Erythroblast (primary cell): ENCODE measurements at regions not wholly inside any gene's neighbourhood (a gene's known extent, or its start where the extent isn't known, plus 50 kb on each side); places are given as distances from the start of the nearest gene placed in this dataset.

ENCODE experiments used
- GATA1 ChIP-seq: IDR thresholded peaks from 2 replicates; pipeline ENCODE4 v1.6.1; 2011; ENCODE audit warnings: low read depth, mild to moderate bottlenecking, control low read depth, low read length, moderate library complexity
- POLR2A ChIP-seq: IDR thresholded peaks from 2 replicates; pipeline ENCODE4 v1.6.1; 2011; ENCODE audit warnings: mild to moderate bottlenecking, low read length

GRCh38 chr21:25457946-25458345, 149.3 kb downstream of the MRPL39 start:
- TF ChIP-seq POLR2A (no peak), GATA1 (no peak)
